22Rv1 (cell line): ENCODE measurements at regions not wholly inside any gene's neighbourhood (a gene's known extent, or its start where the extent isn't known, plus 50 kb on each side); places are given as distances from the start of the nearest gene placed in this dataset.

Source experiments
- CTCF ChIP-seq: fragments of 450-650 bp; IDR thresholded peaks from 2 replicates; pipeline ENCODE4 v1.5.1; 2017; ENCODE audit warnings: mild to moderate bottlenecking
- ZFX ChIP-seq: fragments of 450-650 bp; IDR thresholded peaks from 2 replicates; pipeline ENCODE4 v1.6.1; 2017; ENCODE audit warnings: antibody characterized with exemption, borderline replicate concordance

- TF ChIP-seq CTCF = no peak
- TF ChIP-seq ZFX = no peak
Observed at GRCh38 chr9:95783426-95783975, 92.0 kb upstream of the ERCC6L2 start.
